Loucy (cell line): ENCODE measurements at regions not wholly inside any gene's neighbourhood (a gene's known extent, or its start where the extent isn't known, plus 50 kb on each side); places are given as distances from the start of the nearest gene placed in this dataset.

Source experiments
- CTCF ChIP-seq: fragments of 200-600 bp; sonication (generic); conservative IDR thresholded peaks from 2 replicates; pipeline ENCODE4 v1.5.1; 2014; ENCODE audit warnings: mild to moderate bottlenecking, antibody characterized with exemption, low read length
- EZH2phosphoT487 ChIP-seq: fragments of 200-600 bp; IDR thresholded peaks from 2 replicates; pipeline ENCODE4 v1.6.1; 2018; ENCODE audit warnings: antibody characterized with exemption, mild to moderate bottlenecking, moderate library complexity, borderline replicate concordance

GRCh38 chr4:100106982-100107381, 83.3 kb downstream of the DDIT4L start:
- TF ChIP-seq EZH2phosphoT487 (no peak), CTCF (no peak)
